ENCODE measurements at regions not wholly inside any gene's neighbourhood (a gene's known extent, or its start where the extent isn't known, plus 50 kb on each side); places are given as distances from the start of the nearest gene placed in this dataset.

GRCh38 chr16:50862818-50863643 lies 121.1 kb downstream of the CYLD start:
- H3K4me3 ChIP-seq (ENCODE audit: low read depth, low read length): no peak overlapping the region
- DNase-seq (ENCODE audit: low read depth): no peak
- no peak for TF ChIP-seq CTCF (IDR thresholded peaks at IDR 0.05; ENCODE audit: insufficient read depth, low read depth, low read length, missing control alignments)

- no peak overlapping the region for H3K4me3 ChIP-seq (ENCODE audit: low read depth, low read length)
- TF ChIP-seq CTCF (IDR thresholded peaks at IDR 0.05; ENCODE audit: insufficient read depth, low read depth, low read length, missing control alignments): no peak
- DNase-seq (ENCODE audit: low read depth): no peak
Observed at GRCh38 chr16:50861970-50862411, 120.1 kb downstream of the CYLD start.

GRCh38 chr16:50861451-50861850 lies 119.6 kb downstream of the CYLD start:
- DNase-seq (ENCODE audit: low read depth): no peak
- TF ChIP-seq CTCF (IDR thresholded peaks at IDR 0.05; ENCODE audit: insufficient read depth, low read depth, low read length, missing control alignments): no peak
- no peak overlapping the region for H3K4me3 ChIP-seq (ENCODE audit: low read depth, low read length)

GRCh38 chr16:50859628-50860360 lies 117.9 kb downstream of the CYLD start:
- no peak for TF ChIP-seq CTCF (IDR thresholded peaks at IDR 0.05; ENCODE audit: insufficient read depth, low read depth, low read length, missing control alignments)
- no peak for DNase-seq (ENCODE audit: low read depth)
- no peak overlapping the region for H3K4me3 ChIP-seq (ENCODE audit: low read depth, low read length)

DNA sequence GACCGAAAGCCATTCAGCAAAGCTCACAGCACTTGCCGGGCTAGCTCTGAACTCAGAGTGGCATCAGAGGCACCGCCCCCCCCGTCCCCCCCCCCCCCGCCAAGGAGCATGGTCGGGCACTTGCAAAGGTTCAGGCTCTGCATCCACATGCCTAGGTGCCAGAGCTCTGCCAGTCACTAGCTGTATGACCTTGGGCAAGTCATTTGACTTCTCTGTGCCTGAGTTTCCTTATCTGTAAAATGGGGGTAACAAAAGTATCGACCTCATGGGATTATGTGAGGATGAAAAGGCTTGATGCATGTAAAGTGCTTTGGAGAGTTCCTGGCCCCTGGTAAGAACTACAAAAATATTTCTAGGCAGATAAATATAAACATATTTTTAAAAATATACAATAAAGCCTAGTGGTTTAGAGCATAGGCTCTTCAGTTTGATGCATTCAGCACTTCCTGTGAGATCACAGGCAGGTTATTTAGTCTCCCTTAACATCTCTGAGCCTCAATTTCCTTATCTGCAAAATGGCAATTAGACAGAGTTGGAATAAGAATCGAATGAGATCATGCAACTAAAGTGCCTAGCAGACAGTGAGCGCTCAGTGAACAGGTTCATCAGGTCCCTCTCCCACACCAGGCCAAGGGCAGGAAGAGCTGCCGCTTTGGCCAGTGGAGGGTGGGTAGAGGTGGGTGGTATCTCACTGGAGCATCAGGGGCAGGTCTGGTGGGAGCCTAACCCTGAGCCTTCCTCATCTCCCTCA lies 117.2 kb downstream of the CYLD start:
- H3K4me3 ChIP-seq (ENCODE audit: low read depth, low read length): no peak overlapping the region
- TF ChIP-seq CTCF (IDR thresholded peaks at IDR 0.05; ENCODE audit: insufficient read depth, low read depth, low read length, missing control alignments): no peak
- no peak for DNase-seq (ENCODE audit: low read depth)

DNA sequence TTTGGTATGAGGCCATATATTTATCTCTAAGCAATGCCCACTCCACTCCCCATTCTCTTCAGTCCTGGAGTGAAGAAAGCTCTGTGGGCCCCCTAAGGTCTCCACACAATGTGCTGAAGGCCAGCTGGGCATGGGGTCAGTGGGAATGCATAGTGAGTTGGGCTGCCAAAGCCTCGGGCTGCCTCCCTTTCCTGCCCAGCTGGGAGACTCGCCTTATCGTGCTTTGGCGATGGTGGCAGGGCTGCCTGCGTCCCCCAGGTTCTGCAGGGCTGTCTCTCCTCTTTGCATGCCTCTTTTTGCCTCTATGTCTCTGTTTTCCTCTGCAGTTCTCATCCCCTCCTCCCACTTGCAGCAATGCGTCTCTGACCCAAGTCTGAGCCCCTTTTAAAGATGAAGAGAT lies 116.5 kb downstream of the CYLD start:
- no peak for DNase-seq (ENCODE audit: low read depth)
- TF ChIP-seq CTCF (IDR thresholded peaks at IDR 0.05; ENCODE audit: insufficient read depth, low read depth, low read length, missing control alignments): no peak
- H3K4me3 ChIP-seq (ENCODE audit: low read depth, low read length): no peak overlapping the region
